ENCODE measurements at regions not wholly inside any gene's neighbourhood (a gene's known extent, or its start where the extent isn't known, plus 50 kb on each side); places are given as distances from the start of the nearest gene placed in this dataset.
A peak's percentile ranks its signal among the peaks of the same experiment; 100 is the strongest.

DNA sequence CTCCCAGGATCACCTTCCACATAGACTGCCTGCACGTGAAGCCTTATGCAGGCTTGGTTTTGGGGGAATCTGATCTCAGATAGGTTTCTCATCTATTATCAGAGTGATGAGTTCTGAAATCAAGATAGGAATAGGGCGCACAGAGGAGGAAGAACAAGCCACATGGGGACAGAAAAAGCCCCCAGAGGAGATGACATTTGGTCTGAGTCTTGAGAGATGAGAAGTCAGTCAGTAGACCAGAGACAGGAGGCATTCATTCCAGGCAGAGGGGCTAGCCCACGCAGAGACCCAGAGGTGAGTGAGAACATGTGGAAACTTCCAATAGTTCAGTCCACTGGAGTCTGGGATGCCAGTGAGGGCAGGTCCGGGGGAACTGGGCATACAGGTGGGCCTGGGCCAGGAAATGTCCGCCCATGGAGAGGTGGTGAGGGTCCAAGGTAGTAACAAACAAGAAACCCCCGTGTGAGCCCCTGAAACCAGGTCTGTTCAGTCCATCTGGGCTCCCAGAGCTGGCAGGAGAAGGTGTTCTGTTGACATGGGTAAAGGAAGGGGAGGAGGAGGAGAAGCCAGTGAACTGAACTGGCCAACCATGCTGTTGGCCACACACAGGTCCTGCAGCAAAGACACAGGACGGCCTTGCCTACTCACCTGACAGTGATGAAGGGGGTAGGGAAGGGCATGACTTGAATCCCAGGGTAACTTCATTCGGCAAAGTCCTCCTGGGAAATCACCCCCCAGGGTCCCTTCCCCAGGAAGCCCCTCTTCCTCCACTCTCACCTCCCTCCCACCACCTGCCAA lies 69.3 kb upstream of the SMNDC1 start:
- WGBS, 2 donors (ENCODE audit: low coverage in 1 of 2), result 80 to 100% methylated on average over 3 to 5 of the region's 8 CpGs
- ATAC-seq, result no peak
- no peak for TF ChIP-seq EP300 (IDR thresholded peaks at IDR 0.05)
- TF ChIP-seq, protein P1, sequence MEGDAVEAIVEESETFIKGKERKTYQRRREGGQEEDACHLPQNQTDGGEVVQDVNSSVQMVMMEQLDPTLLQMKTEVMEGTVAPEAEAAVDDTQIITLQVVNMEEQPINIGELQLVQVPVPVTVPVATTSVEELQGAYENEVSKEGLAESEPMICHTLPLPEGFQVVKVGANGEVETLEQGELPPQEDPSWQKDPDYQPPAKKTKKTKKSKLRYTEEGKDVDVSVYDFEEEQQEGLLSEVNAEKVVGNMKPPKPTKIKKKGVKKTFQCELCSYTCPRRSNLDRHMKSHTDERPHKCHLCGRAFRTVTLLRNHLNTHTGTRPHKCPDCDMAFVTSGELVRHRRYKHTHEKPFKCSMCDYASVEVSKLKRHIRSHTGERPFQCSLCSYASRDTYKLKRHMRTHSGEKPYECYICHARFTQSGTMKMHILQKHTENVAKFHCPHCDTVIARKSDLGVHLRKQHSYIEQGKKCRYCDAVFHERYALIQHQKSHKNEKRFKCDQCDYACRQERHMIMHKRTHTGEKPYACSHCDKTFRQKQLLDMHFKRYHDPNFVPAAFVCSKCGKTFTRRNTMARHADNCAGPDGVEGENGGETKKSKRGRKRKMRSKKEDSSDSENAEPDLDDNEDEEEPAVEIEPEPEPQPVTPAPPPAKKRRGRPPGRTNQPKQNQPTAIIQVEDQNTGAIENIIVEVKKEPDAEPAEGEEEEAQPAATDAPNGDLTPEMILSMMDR (IDR thresholded peaks at IDR 0.05), result no peak
- no peak for TF ChIP-seq POLR2A (IDR thresholded peaks at IDR 0.05)
- TF ChIP-seq POLR2AphosphoS5 (IDR thresholded peaks at IDR 0.05), result no peak
- no peak overlapping the region for H3K27ac ChIP-seq
- H3K27me3 ChIP-seq, result no peaks in the 10 kb centered on the region
- H3K9me3 ChIP-seq, result no peaks in the 10 kb centered on the region
- H3K4me1 ChIP-seq, result no peaks in the 10 kb centered on the region
- no peak overlapping the region for H3K4me3 ChIP-seq
- no peaks in the 10 kb centered on the region for H3K36me3 ChIP-seq

DNA sequence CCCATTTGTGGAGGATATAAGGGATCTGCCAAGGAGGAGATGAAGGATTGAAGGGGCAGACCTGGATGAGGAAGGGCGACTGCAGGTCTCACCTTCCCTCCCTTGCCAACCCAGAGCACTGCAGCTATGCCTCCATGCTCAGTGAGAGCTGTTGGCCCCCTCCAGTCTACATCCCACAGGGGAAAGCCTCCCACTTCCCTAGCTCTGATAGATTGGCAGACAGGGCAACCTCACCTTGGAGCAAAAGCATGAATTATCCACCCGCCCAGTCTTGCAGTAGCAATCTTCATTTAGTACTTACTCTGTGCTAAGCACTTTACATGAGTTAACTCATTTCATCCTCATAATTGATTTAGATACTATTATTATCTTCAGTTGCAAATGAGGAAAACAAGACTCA lies 70.4 kb upstream of the SMNDC1 start:
- no peaks in the 10 kb centered on the region for H3K27me3 ChIP-seq
- H3K27ac ChIP-seq, result no peak overlapping the region
- H3K4me1 ChIP-seq, result no peaks in the 10 kb centered on the region
- no peaks in the 10 kb centered on the region for H3K9me3 ChIP-seq
- no peaks in the 10 kb centered on the region for H3K36me3 ChIP-seq
- no peak for ATAC-seq
- WGBS, 2 donors (ENCODE audit: low coverage in 1 of 2), result 67 to 100% methylated on average over 1 of the region's 2 CpGs
- no peak overlapping the region for H3K4me3 ChIP-seq
- TF ChIP-seq, protein P1 (IDR thresholded peaks at IDR 0.05), result no peak
- TF ChIP-seq POLR2A (IDR thresholded peaks at IDR 0.05) (no peak), POLR2AphosphoS5 (IDR thresholded peaks at IDR 0.05) (no peak), EP300 (IDR thresholded peaks at IDR 0.05) (no peak)

DNA sequence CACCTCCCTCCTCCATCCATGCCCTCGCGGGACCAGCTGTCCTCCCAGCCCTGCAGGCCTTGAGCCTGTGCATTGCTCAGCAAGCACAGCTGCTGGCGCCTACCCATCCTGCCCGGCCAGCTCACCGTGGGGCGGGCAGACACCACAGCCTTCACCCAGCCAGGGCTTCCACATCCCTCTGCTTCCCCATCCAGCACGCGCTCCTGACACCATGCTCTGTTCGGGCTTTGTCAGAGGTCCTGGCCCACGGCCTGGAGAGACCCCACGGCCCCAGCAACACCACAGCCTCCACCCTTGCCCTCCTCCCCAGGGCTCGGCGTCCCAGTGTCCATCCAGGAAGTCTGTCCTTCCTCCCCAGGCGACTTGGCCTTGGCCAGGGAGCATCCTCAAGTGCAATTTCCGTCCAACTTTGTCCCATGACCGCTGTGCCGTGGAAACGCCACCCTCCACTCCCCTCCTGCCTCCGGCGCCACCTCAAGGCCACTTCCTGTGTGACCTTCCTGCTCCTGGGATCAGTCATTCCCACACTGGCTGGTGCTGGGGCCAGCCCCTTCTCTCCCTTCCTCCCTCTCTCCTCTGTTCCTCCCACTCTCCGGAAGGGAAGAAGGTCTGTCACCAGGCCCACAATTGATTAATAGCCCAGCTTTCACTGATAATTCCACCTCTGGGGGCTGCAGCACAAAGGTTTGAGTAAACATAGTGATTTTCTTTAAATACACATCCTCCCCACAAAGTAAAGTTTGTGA lies 71.5 kb upstream of the SMNDC1 start:
- H3K27ac ChIP-seq, result no peak overlapping the region
- H3K4me3 ChIP-seq, result no peak overlapping the region
- H3K27me3 ChIP-seq, result no peaks in the 10 kb centered on the region
- ATAC-seq, result peak; percentile 35
- no peaks in the 10 kb centered on the region for H3K4me1 ChIP-seq
- WGBS, 2 donors (ENCODE audit: low coverage in 1 of 2), result 80 to 85% methylated on average over 3 to 21 of the region's 21 CpGs
- H3K9me3 ChIP-seq, result no peaks in the 10 kb centered on the region
- TF ChIP-seq, protein P1 (IDR thresholded peaks at IDR 0.05), result no peak
- no peak for TF ChIP-seq POLR2AphosphoS5 (IDR thresholded peaks at IDR 0.05)
- TF ChIP-seq EP300 (IDR thresholded peaks at IDR 0.05), result no peak
- no peaks in the 10 kb centered on the region for H3K36me3 ChIP-seq

DNA sequence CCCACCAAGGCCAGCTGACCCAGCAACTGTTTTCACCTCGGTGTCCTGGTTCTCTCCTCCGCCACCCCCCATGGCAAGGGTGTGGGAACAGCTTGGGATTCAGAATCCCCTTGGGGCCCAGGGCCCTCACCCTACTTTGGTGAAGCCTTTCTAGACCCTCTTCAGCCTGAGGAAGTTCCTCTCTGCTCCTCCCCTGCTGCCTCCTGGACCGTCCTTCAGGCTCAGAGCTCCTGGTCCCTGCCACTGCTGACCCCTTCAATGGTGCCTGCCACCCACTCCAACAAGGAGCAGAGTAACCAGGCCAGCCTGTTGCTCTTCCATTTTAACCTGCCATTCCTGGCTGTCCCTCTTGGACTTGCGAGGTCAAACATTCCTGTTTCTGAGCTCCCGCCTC lies 72.0 kb upstream of the SMNDC1 start:
- H3K4me1 ChIP-seq, result no peaks in the 10 kb centered on the region
- H3K27me3 ChIP-seq, result no peaks in the 10 kb centered on the region
- no peak overlapping the region for H3K27ac ChIP-seq
- H3K9me3 ChIP-seq, result no peaks in the 10 kb centered on the region
- WGBS, 2 donors (ENCODE audit: low coverage in 1 of 2), result 70 to 72% methylated on average over 2 of the region's 5 CpGs
- H3K36me3 ChIP-seq, result no peaks in the 10 kb centered on the region
- no peak for TF ChIP-seq EP300 (IDR thresholded peaks at IDR 0.05)
- TF ChIP-seq, protein P1 (IDR thresholded peaks at IDR 0.05), result no peak
- no peak for TF ChIP-seq POLR2A (IDR thresholded peaks at IDR 0.05)
- no peak for TF ChIP-seq POLR2AphosphoS5 (IDR thresholded peaks at IDR 0.05)
- no peak overlapping the region for H3K4me3 ChIP-seq
- no peak for ATAC-seq

DNA sequence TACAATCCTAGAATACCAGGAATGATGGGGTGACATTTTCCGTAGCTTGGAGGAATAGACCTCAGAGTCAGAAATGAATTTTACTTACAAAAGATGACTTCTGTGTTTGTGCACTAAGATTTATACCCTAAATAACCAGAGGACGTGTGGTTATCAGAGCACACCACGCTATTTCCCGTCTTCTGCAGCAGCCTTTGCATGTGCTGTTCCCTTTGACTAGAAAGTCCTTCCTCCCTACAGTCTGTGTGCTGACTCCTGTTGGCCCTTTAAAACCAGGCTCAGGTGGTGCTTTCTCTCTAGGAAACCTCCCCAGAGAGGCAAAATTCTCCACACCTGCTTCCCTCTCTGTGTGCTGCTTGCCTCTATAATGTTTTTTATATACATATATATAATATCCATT lies 73.3 kb upstream of the SMNDC1 start:
- H3K9me3 ChIP-seq, result no peaks in the 10 kb centered on the region
- H3K27ac ChIP-seq, result no peak overlapping the region
- 65 to 87% methylated on average over 4 of the region's 4 CpGs for WGBS, 2 donors (ENCODE audit: low coverage in 1 of 2)

More for the DNA sequence above, 73.3 kb upstream of the SMNDC1 start:
- Histone ChIP-seq H3K36me3 (no peaks in the 10 kb centered on the region), H3K4me3 (no peak overlapping the region), H3K4me1 (no peaks in the 10 kb centered on the region), H3K27me3 (no peaks in the 10 kb centered on the region)
- TF ChIP-seq POLR2AphosphoS5 (IDR thresholded peaks at IDR 0.05) (no peak), EP300 (IDR thresholded peaks at IDR 0.05) (no peak), POLR2A (IDR thresholded peaks at IDR 0.05) (no peak)
- TF ChIP-seq, protein P1 (IDR thresholded peaks at IDR 0.05), result no peak
- no peak for ATAC-seq

All from gastroesophageal sphincter (tissue), 4 donors.